Upper lobe of right lung (tissue), 1 donor: ENCODE measurements at regions not wholly inside any gene's neighbourhood (a gene's known extent, or its start where the extent isn't known, plus 50 kb on each side); places are given as distances from the start of the nearest gene placed in this dataset.

Source experiments
- ATAC-seq: fragments of 200-7000 bp; cut with Tn5 transposase; one replicate; pipeline ENCODE4 v1.9.1; 2020; ENCODE audit warnings: mild to moderate bottlenecking, moderate library complexity
- DNase-seq: peaks from one replicate; pipeline ENCODE4 v3.0.0-alpha.2; 2020
- H3K27ac ChIP-seq: fragments of 200-600 bp; one replicate; pipeline ENCODE4 v1.8.0; 2022
- H3K27me3 ChIP-seq: fragments of 200-600 bp; one replicate; pipeline ENCODE4 v1.8.0; 2022; ENCODE audit warnings: mild to moderate bottlenecking
- H3K36me3 ChIP-seq: fragments of 200-600 bp; one replicate; pipeline ENCODE4 v1.8.0; 2022
- H3K4me1 ChIP-seq: fragments of 200-600 bp; one replicate; pipeline ENCODE4 v1.8.0; 2022
- H3K4me3 ChIP-seq: fragments of 200-600 bp; one replicate; pipeline ENCODE4 v1.8.0; 2022; ENCODE audit warnings: mild to moderate bottlenecking
- H3K9me3 ChIP-seq: fragments of 200-600 bp; one replicate; pipeline ENCODE4 v1.8.0; 2022
- CTCF ChIP-seq: fragments of 200-600 bp; IDR thresholded peaks from one replicate; pipeline ENCODE4 v1.8.0; 2022; ENCODE audit warnings: antibody characterized with exemption
- intact Hi-C: fragments of 100-400 bp; cut with DNase I; formaldehyde crosslinking; loops from one replicate; pipeline ENCODE4 v1.11.0; 2022
- donor health status: DM: no; HTN: yes; CAD: no; lungs with severe emphysema.

GRCh38 chrX:57848857-57849256 is 61.4 kb downstream of the ZXDA start:
- Histone ChIP-seq H3K9me3 (no peaks in the 10 kb centered on the region), H3K27me3 (no peaks in the 10 kb centered on the region), H3K36me3 (no peaks in the 10 kb centered on the region), H3K4me3 (no peak overlapping the region), H3K27ac (no peak overlapping the region), H3K4me1 (no peaks in the 10 kb centered on the region)
- DNase-seq = no peak
- ATAC-seq = no peak
- no peak for TF ChIP-seq CTCF
- intact Hi-C loops = no loop called here

DNA sequence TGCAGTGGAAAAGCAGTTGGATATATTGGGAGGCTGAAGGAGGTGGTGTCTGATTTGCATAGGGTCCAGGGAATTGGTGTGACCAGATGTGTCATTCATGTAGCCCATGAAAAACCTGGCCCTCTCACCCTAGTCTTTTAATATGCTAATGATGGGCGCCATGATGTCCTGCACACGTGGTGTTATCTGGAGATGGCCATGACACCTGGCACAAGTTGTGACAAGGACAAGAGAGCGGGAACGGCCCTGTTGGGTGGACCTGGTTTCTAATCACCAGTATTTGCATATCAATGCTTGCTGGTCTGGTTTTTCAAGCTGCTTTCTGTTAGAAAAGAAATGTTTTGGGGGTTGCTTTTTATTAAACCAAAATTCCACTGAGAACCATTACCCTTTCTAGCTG is 87.4 kb downstream of the ZXDA start:
- no peaks in the 10 kb centered on the region for H3K27me3 ChIP-seq
- DNase-seq (no peak), ATAC-seq (no peak)
- H3K4me1 ChIP-seq = no peaks in the 10 kb centered on the region
- no peaks in the 10 kb centered on the region for H3K9me3 ChIP-seq
- no peaks in the 10 kb centered on the region for H3K36me3 ChIP-seq
- intact Hi-C loops = no loop called here
- TF ChIP-seq CTCF = no peak
- H3K27ac ChIP-seq = no peak overlapping the region
- H3K4me3 ChIP-seq = no peak overlapping the region

DNA sequence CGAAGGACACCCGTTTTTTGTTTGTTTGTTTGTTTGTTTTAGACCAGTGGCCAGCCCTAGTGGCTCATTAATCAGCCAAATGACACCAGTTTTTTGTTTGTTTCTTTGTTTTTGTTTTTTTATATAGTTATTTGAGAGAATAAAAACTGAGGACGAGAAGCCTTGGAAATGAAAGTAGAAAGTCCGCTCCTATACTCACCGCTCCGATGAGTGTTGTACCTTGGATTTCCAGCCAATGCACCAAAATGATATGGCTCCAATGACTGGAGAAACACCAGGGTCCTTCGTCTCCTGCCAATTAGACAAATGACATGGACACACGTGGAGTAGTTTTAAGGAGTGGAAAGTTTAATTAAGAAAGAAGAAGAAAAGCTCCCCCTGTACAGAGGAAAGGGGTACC is 87.9 kb downstream of the ZXDA start:
- TF ChIP-seq CTCF = no peak
- H3K36me3 ChIP-seq = no peaks in the 10 kb centered on the region
- no peak for DNase-seq
- H3K4me3 ChIP-seq = peak overlapping the region; percentile 28
- no peaks in the 10 kb centered on the region for H3K27me3 ChIP-seq
- no peaks in the 10 kb centered on the region for H3K9me3 ChIP-seq
- ATAC-seq = no peak
- intact Hi-C loops = no loop called here
- H3K4me1 ChIP-seq = no peaks in the 10 kb centered on the region
- H3K27ac ChIP-seq = no peak overlapping the region

- no peaks in the 10 kb centered on the region for H3K4me1 ChIP-seq
- no peak overlapping the region for H3K27ac ChIP-seq
- peak; percentile 83 for ATAC-seq
- no peaks in the 10 kb centered on the region for H3K36me3 ChIP-seq
- no peaks in the 10 kb centered on the region for H3K9me3 ChIP-seq
- DNase-seq = no peak
- peak overlapping the region; percentile 28 for H3K4me3 ChIP-seq
- peak; percentile 65 for TF ChIP-seq CTCF
- intact Hi-C loops = no loop called here
- no peaks in the 10 kb centered on the region for H3K27me3 ChIP-seq
Observed at GRCh38 chrX:57821703-57822387, 88.4 kb downstream of the ZXDA start.

- no peak for ATAC-seq
- H3K4me3 ChIP-seq = no peak overlapping the region
- no peaks in the 10 kb centered on the region for H3K27me3 ChIP-seq
- no peaks in the 10 kb centered on the region for H3K36me3 ChIP-seq
- peak; percentile 47 for TF ChIP-seq CTCF
- no peaks in the 10 kb centered on the region for H3K9me3 ChIP-seq
- H3K4me1 ChIP-seq = no peaks in the 10 kb centered on the region
- intact Hi-C loops = no loop called here
- H3K27ac ChIP-seq = no peak overlapping the region
- DNase-seq = no peak
Observed at GRCh38 chrX:57817302-57817701, 93.0 kb downstream of the ZXDA start.

DNA sequence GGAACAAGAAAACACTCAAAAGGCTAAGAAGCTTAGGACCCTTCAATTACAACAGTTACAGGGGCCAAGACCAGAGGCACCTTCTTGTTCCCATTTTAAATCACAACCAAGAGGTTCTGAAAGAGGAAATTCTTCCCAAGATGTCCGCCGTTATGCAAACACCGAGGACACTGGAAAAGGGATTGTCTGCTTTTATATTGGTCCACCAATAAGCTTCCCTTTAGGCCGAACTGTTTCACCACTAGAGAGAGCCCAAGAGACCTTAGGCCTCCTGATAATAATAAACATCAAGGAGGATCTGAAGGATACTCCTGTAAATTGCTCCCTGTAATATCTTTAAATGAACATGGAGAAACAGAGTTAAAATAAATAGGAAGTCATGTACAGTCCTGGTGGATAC is 92.6 kb upstream of the NLRP2B start:
- intact Hi-C loops = no loop called here
- Histone ChIP-seq H3K4me3 (no peak overlapping the region), H3K36me3 (no peaks in the 10 kb centered on the region), H3K27ac (no peak overlapping the region), H3K27me3 (no peaks in the 10 kb centered on the region), H3K4me1 (no peaks in the 10 kb centered on the region), H3K9me3 (no peaks in the 10 kb centered on the region)
- ATAC-seq (no peak), DNase-seq (no peak)
- no peak for TF ChIP-seq CTCF
